ENCODE measurements at regions not wholly inside any gene's neighbourhood (a gene's known extent, or its start where the extent isn't known, plus 50 kb on each side); places are given as distances from the start of the nearest gene placed in this dataset.

- Mint-ChIP-seq H3K9me3 (peaks cover 3% of the 10 kb centered on the region), H3K27me3 (ENCODE audit: low read depth) (no peaks in the 10 kb centered on the region), H3K36me3 (ENCODE audit: low read depth) (no peaks in the 10 kb centered on the region), H3K27ac (peak overlapping the region in 1 of 3 experiments; percentile 3), H3K4me1 (peaks cover 9% of the 10 kb centered on the region), H3K4me3 (no peak overlapping the region)
- no peak for TF ChIP-seq CTCF (IDR thresholded peaks at IDR 0.05; ENCODE audit: unreplicated experiment in 3 of 3)
These were observed 1195.3 kb downstream of the EFNB2 start for GRCh38 chr13:105340061-105340606.

GRCh38 chr13:105338773-105339172, 1196.7 kb downstream of the EFNB2 start:
- Mint-ChIP-seq H3K9me3 (peaks cover 3% of the 10 kb centered on the region), H3K4me1 (peaks cover 9% of the 10 kb centered on the region), H3K27me3 (ENCODE audit: low read depth) (no peaks in the 10 kb centered on the region), H3K27ac (no peak overlapping the region), H3K4me3 (no peak overlapping the region), H3K36me3 (ENCODE audit: low read depth) (no peaks in the 10 kb centered on the region)
- TF ChIP-seq CTCF (IDR thresholded peaks at IDR 0.05; ENCODE audit: unreplicated experiment in 3 of 3), result no peak

- Mint-ChIP-seq H3K4me1 (peaks cover 5% of the 10 kb centered on the region), H3K4me3 (no peak overlapping the region), H3K36me3 (ENCODE audit: low read depth) (no peaks in the 10 kb centered on the region), H3K27ac (no peak overlapping the region), H3K27me3 (ENCODE audit: low read depth) (no peaks in the 10 kb centered on the region), H3K9me3 (peaks cover 3% of the 10 kb centered on the region)
- TF ChIP-seq CTCF (IDR thresholded peaks at IDR 0.05; ENCODE audit: unreplicated experiment in 3 of 3), result no peak
These were observed 1197.5 kb downstream of the EFNB2 start for GRCh38 chr13:105338006-105338405.

GRCh38 chr13:105336706-105337576, 1198.5 kb downstream of the EFNB2 start:
- no peaks in the 10 kb centered on the region for H3K36me3 Mint-ChIP-seq (ENCODE audit: low read depth)
- no peak for TF ChIP-seq CTCF (IDR thresholded peaks at IDR 0.05; ENCODE audit: unreplicated experiment in 3 of 3)

GRCh38 chr13:105334211-105334610, 1201.3 kb downstream of the EFNB2 start:
- H3K36me3 Mint-ChIP-seq (ENCODE audit: low read depth), result peaks cover under 1% of the 10 kb centered on the region
- TF ChIP-seq CTCF (IDR thresholded peaks at IDR 0.05; ENCODE audit: unreplicated experiment in 3 of 3), result no peak
- peaks cover 9% of the 10 kb centered on the region for H3K9me3 Mint-ChIP-seq
- peaks cover 3% of the 10 kb centered on the region for H3K4me1 Mint-ChIP-seq
- H3K27me3 Mint-ChIP-seq (ENCODE audit: low read depth), result no peaks in the 10 kb centered on the region
- no peak overlapping the region for H3K4me3 Mint-ChIP-seq
- peak overlapping the region in 1 of 3 experiments; percentile 1 for H3K27ac Mint-ChIP-seq

More at GRCh38 chr13:105336706-105337576, 1198.5 kb downstream of the EFNB2 start:
- Mint-ChIP-seq H3K4me1 (peaks cover 4% of the 10 kb centered on the region), H3K27me3 (ENCODE audit: low read depth) (no peaks in the 10 kb centered on the region), H3K4me3 (no peak overlapping the region), H3K27ac (no peak overlapping the region), H3K9me3 (peaks cover 3% of the 10 kb centered on the region)
